GM23338 (cell line): ENCODE measurements at regions not wholly inside any gene's neighbourhood (a gene's known extent, or its start where the extent isn't known, plus 50 kb on each side); places are given as distances from the start of the nearest gene placed in this dataset.

ENCODE experiments used
- ATAC-seq: fragments of 200-7000 bp; cut with Tn5 transposase; 3 replicates; pipeline ENCODE4 v1.9.1; 2020
- DNase-seq: peaks from one replicate; pipeline ENCODE4 v3.0.0-alpha.2; 2015; ENCODE audit warnings: low spot score
- H2AFZ ChIP-seq: fragments of 200-600 bp; sonication (generic); 2 replicates; pipeline ENCODE4 v1.8.0; 2016; ENCODE audit warnings: antibody characterized with exemption, mild to moderate bottlenecking, moderate library complexity
- H3F3A ChIP-seq: fragments of 200-600 bp; sonication (generic); replicated peaks from 2 replicates; pipeline ENCODE4 v1.8.0; 2017; ENCODE audit warnings: antibody characterized with exemption, mixed run types, low read depth
- H3K27ac ChIP-seq: fragments of 200-600 bp; sonication (generic); 2 replicates; pipeline ENCODE4 v1.6.1; 2016; ENCODE audit warnings: low read depth
- H3K27me3 ChIP-seq: fragments of 200-600 bp; sonication (generic); 2 replicates; pipeline ENCODE4 v1.8.0; 2016; ENCODE audit warnings: mild to moderate bottlenecking, mixed run types, moderate library complexity; ENCODE audit not compliant: insufficient read depth
- H3K36me3 ChIP-seq: fragments of 200-600 bp; sonication (generic); 2 replicates; pipeline ENCODE4 v1.8.0; 2016; ENCODE audit warnings: mild to moderate bottlenecking; ENCODE audit not compliant: insufficient read depth
- H3K4me1 ChIP-seq: fragments of 200-600 bp; sonication (generic); 2 replicates; pipeline ENCODE4 v1.8.0; 2016; ENCODE audit warnings: mild to moderate bottlenecking, moderate library complexity; ENCODE audit not compliant: insufficient read depth
- H3K4me2 ChIP-seq: fragments of 200-600 bp; sonication (generic); 2 replicates; pipeline ENCODE4 v1.7.1; 2017; ENCODE audit warnings: mixed run types
- H3K4me3 ChIP-seq: fragments of 200-600 bp; sonication (generic); 2 replicates; pipeline ENCODE4 v1.6.1; 2016; ENCODE audit warnings: mixed run types
- H3K79me2 ChIP-seq: fragments of 200-600 bp; sonication (generic); replicated peaks from 2 replicates; pipeline ENCODE4 v1.8.0; 2017; ENCODE audit warnings: mild to moderate bottlenecking; ENCODE audit not compliant: insufficient read depth
- H3K9me2 ChIP-seq: fragments of 200-600 bp; sonication (generic); 2 replicates; pipeline ENCODE4 v1.8.0; 2017; ENCODE audit not compliant: insufficient read depth
- H4K20me1 ChIP-seq: fragments of 200-600 bp; sonication (generic); replicated peaks from 2 replicates; pipeline ENCODE4 v1.8.0; 2017; ENCODE audit warnings: mild to moderate bottlenecking; ENCODE audit not compliant: insufficient read depth
- H3K27ac Mint-ChIP-seq: 2 replicates; pipeline ENCODE4 v1.8.0; 2020; ENCODE audit warnings: inconsistent platforms, mild to moderate bottlenecking, moderate library complexity, mixed read lengths
- H3K27me3 Mint-ChIP-seq: 3 replicates; pipeline ENCODE4 v1.8.0; 2022; ENCODE audit warnings: low read depth, mild to moderate bottlenecking, moderate library complexity, mixed read lengths, inconsistent platforms; ENCODE audit not compliant: insufficient read depth, poor library complexity
- H3K36me3 Mint-ChIP-seq: 3 replicates; pipeline ENCODE4 v1.8.0; 2021; ENCODE audit warnings: low read depth, mild to moderate bottlenecking, inconsistent platforms, moderate library complexity, mixed read lengths
- H3K4me1 Mint-ChIP-seq: 3 replicates; pipeline ENCODE4 v1.8.0; 2020; ENCODE audit warnings: mild to moderate bottlenecking, inconsistent platforms, mixed read lengths
- H3K4me3 Mint-ChIP-seq: 3 replicates; pipeline ENCODE4 v1.8.0; 2021; ENCODE audit warnings: moderate library complexity, mild to moderate bottlenecking, inconsistent platforms, mixed read lengths
- H3K9me3 Mint-ChIP-seq: 3 replicates; pipeline ENCODE4 v1.8.0; 2020; ENCODE audit warnings: moderate library complexity, mild to moderate bottlenecking, inconsistent platforms, mixed read lengths
- CREB1 ChIP-seq: fragments of 250-450 bp; sonication (Bioruptor Pico); IDR thresholded peaks from 2 replicates; pipeline ENCODE4 v1.5.0; 2020; ENCODE audit warnings: low read depth, mild to moderate bottlenecking, moderate library complexity
- CTCF ChIP-seq, 2 experiments: fragments of 200-600 bp in 1 of 2; sonication (generic) in 1 of 2; conservative IDR thresholded peaks; 2 replicates each; pipeline versions ENCODE4 v1.5.1 to v1.6.1; 2016 to 2017; ENCODE audit warnings: antibody characterized with exemption in 2 of 2, low read depth in 2 of 2, mild to moderate bottlenecking in 2 of 2, moderate library complexity in 1 of 2
- ETS1 ChIP-seq: IDR thresholded peaks from 2 replicates; pipeline ENCODE4 v1.6.1; 2016; ENCODE audit warnings: antibody characterized with exemption
- EZH2 ChIP-seq: fragments of 200-600 bp; sonication (generic); IDR thresholded peaks from one replicate; pipeline ENCODE4 v1.8.0; 2017; ENCODE audit warnings: antibody characterized with exemption, mild to moderate bottlenecking, low read depth; ENCODE audit not compliant: unreplicated experiment
- EZH2phosphoT487 ChIP-seq: fragments of 200-600 bp; sonication (generic); IDR thresholded peaks from one replicate; pipeline ENCODE4 v1.8.1; 2018; ENCODE audit warnings: antibody characterized with exemption; ENCODE audit not compliant: unreplicated experiment
- JUNB ChIP-seq: IDR thresholded peaks from one replicate; pipeline ENCODE4 v1.6.1; 2016; ENCODE audit warnings: antibody characterized with exemption; ENCODE audit not compliant: unreplicated experiment
- NANOG ChIP-seq: IDR thresholded peaks from 2 replicates; pipeline ENCODE4 v1.6.1; 2016; ENCODE audit warnings: antibody characterized with exemption, borderline replicate concordance
- POLR2AphosphoS5 ChIP-seq: IDR thresholded peaks from 2 replicates; pipeline ENCODE4 v1.6.1; 2016; ENCODE audit warnings: antibody characterized with exemption, low read depth
- REST ChIP-seq: IDR thresholded peaks from one replicate; pipeline ENCODE4 v1.6.1; 2018; ENCODE audit warnings: antibody characterized with exemption; ENCODE audit not compliant: unreplicated experiment
- ZNF114 ChIP-seq: fragments of 250-450 bp; sonication (Bioruptor Pico); IDR thresholded peaks from 2 replicates; pipeline ENCODE4 v1.5.0; 2020; ENCODE audit warnings: mild to moderate bottlenecking, moderate library complexity
- ZNF331 ChIP-seq: fragments of 250-450 bp; sonication (Bioruptor Pico); IDR thresholded peaks from 2 replicates; pipeline ENCODE4 v1.5.0; 2020; ENCODE audit warnings: low read depth, mild to moderate bottlenecking, moderate library complexity
- ZNF462 ChIP-seq: fragments of 250-450 bp; sonication (Bioruptor Pico); IDR thresholded peaks from 2 replicates; pipeline ENCODE4 v1.5.0; 2020; ENCODE audit warnings: mild to moderate bottlenecking, moderate library complexity

- TF ChIP-seq ZNF331 (CRISPR knock-in tag) (no peak), REST (no peak), ETS1 (no peak), EZH2phosphoT487 (no peak), CREB1 (CRISPR knock-in tag) (no peak)
These were observed 120.2 kb upstream of the GPRIN3 start (continued) for GRCh38 chr4:89427782-89428181.

- no peaks in the 10 kb centered on the region for H3K9me3 Mint-ChIP-seq
- no peak for ATAC-seq
- no peaks in the 10 kb centered on the region for H3K36me3 ChIP-seq
- TF ChIP-seq NANOG: no peak
- TF ChIP-seq ZNF462: no peak
- TF ChIP-seq ZNF114 (CRISPR knock-in tag): no peak
- no peak for TF ChIP-seq POLR2AphosphoS5
- no peak for TF ChIP-seq EZH2phosphoT487
- no peak for TF ChIP-seq JUNB
- no peak for TF ChIP-seq EZH2
- no peak for TF ChIP-seq CTCF (conservative IDR thresholded peaks at IDR 0.05; ENCODE audit: low read depth in 2 of 2)
These were observed 117.4 kb upstream of the GPRIN3 start for GRCh38 chr4:89425023-89425422.

More at GRCh38 chr4:89425023-89425422, 117.4 kb upstream of the GPRIN3 start:
- no peak for DNase-seq
- H3K9me2 ChIP-seq: 0 out of 2 replicates have a peak, but pooled peaks cover 5% of the 10 kb centered on the region
- no peak overlapping the region for H3K4me3 ChIP-seq
- no peaks in the 10 kb centered on the region for H4K20me1 ChIP-seq
- Mint-ChIP-seq H3K36me3 (no peaks in the 10 kb centered on the region), H3K27me3 (no peaks in the 10 kb centered on the region), H3K4me1 (peaks cover 5% of the 10 kb centered on the region; the same call in 2 of the 3 replicates), H3K4me3 (no peak overlapping the region), H3K27ac (no peak overlapping the region)
- no peaks in the 10 kb centered on the region for H3K27me3 ChIP-seq
- H2AFZ ChIP-seq: no peak overlapping the region
- no peaks in the 10 kb centered on the region for H3F3A ChIP-seq
- no peak overlapping the region for H3K4me2 ChIP-seq
- no peaks in the 10 kb centered on the region for H3K79me2 ChIP-seq
- H3K4me1 ChIP-seq: peaks cover 3% of the 10 kb centered on the region; the same call in 1 of the 2 replicates
- H3K27ac ChIP-seq: no peak overlapping the region
